Nephron progenitor cell (in vitro differentiated cells): ENCODE measurements at regions not wholly inside any gene's neighbourhood (a gene's known extent, or its start where the extent isn't known, plus 50 kb on each side); places are given as distances from the start of the nearest gene placed in this dataset.

Source experiments
- DNase-seq: peaks from one replicate; pipeline ENCODE4 v3.0.0; 2021
- H3K27ac Mint-ChIP-seq: 2 replicates; pipeline ENCODE4 v1.8.0; 2021; ENCODE audit warnings: mild to moderate bottlenecking, moderate library complexity, mixed read lengths
- H3K27me3 Mint-ChIP-seq: 2 replicates; pipeline ENCODE4 v1.8.0; 2021; ENCODE audit warnings: mild to moderate bottlenecking, low read depth, mixed read lengths; ENCODE audit not compliant: poor library complexity
- H3K36me3 Mint-ChIP-seq: 2 replicates; pipeline ENCODE4 v1.8.0; 2021; ENCODE audit warnings: low read depth, mixed read lengths
- H3K4me1 Mint-ChIP-seq: 2 replicates; pipeline ENCODE4 v1.8.0; 2021; ENCODE audit warnings: mixed read lengths
- H3K4me3 Mint-ChIP-seq: 2 replicates; pipeline ENCODE4 v1.8.0; 2021; ENCODE audit warnings: mild to moderate bottlenecking, moderate library complexity, mixed read lengths
- H3K9me3 Mint-ChIP-seq: 2 replicates; pipeline ENCODE4 v1.8.0; 2021; ENCODE audit warnings: mild to moderate bottlenecking, moderate library complexity, mixed read lengths
- CTCF ChIP-seq: fragments of 200-600 bp; sonication (generic); IDR thresholded peaks from 2 replicates; pipeline ENCODE4 v1.5.0; 2021; ENCODE audit warnings: antibody characterized with exemption

GRCh38 chr3:182697345-182697919 is 95.9 kb upstream of the ATP11B start:
- no peaks in the 10 kb centered on the region for H3K27me3 Mint-ChIP-seq
- no peak for DNase-seq
- H3K4me1 Mint-ChIP-seq, result peaks cover 5% of the 10 kb centered on the region
- H3K9me3 Mint-ChIP-seq, result peaks cover 8% of the 10 kb centered on the region
- TF ChIP-seq CTCF, result no peak
- no peak overlapping the region for H3K4me3 Mint-ChIP-seq
- no peak overlapping the region for H3K27ac Mint-ChIP-seq
- no peaks in the 10 kb centered on the region for H3K36me3 Mint-ChIP-seq

GRCh38 chr3:182698078-182698477 is 95.2 kb upstream of the ATP11B start:
- H3K9me3 Mint-ChIP-seq, result peaks cover 8% of the 10 kb centered on the region
- H3K36me3 Mint-ChIP-seq, result no peaks in the 10 kb centered on the region
- no peak overlapping the region for H3K27ac Mint-ChIP-seq
- no peak overlapping the region for H3K4me3 Mint-ChIP-seq
- H3K27me3 Mint-ChIP-seq, result no peaks in the 10 kb centered on the region
- TF ChIP-seq CTCF, result no peak
- no peak for DNase-seq
- H3K4me1 Mint-ChIP-seq, result peaks cover 5% of the 10 kb centered on the region

GRCh38 chr3:182699550-182700170 is 93.6 kb upstream of the ATP11B start:
- Mint-ChIP-seq H3K27ac (no peak overlapping the region), H3K4me3 (no peak overlapping the region), H3K36me3 (no peaks in the 10 kb centered on the region), H3K9me3 (peaks cover 13% of the 10 kb centered on the region), H3K4me1 (peaks cover 5% of the 10 kb centered on the region), H3K27me3 (no peaks in the 10 kb centered on the region)
- DNase-seq, result no peak
- TF ChIP-seq CTCF, result no peak

GRCh38 chr3:182702216-182702615 is 91.1 kb upstream of the ATP11B start:
- Mint-ChIP-seq H3K4me3 (no peak overlapping the region), H3K9me3 (peaks cover 13% of the 10 kb centered on the region), H3K27ac (no peak overlapping the region), H3K36me3 (no peaks in the 10 kb centered on the region), H3K4me1 (peaks cover 9% of the 10 kb centered on the region), H3K27me3 (no peaks in the 10 kb centered on the region)
- DNase-seq, result no peak
- no peak for TF ChIP-seq CTCF

GRCh38 chr3:182703233-182703632 is 90.1 kb upstream of the ATP11B start:
- DNase-seq, result no peak
- Mint-ChIP-seq H3K27me3 (no peaks in the 10 kb centered on the region), H3K27ac (no peak overlapping the region), H3K4me3 (no peak overlapping the region), H3K36me3 (no peaks in the 10 kb centered on the region), H3K9me3 (peaks cover 13% of the 10 kb centered on the region), H3K4me1 (peaks cover 6% of the 10 kb centered on the region)
- no peak for TF ChIP-seq CTCF

GRCh38 chr3:182704926-182705325 is 88.4 kb upstream of the ATP11B start:
- no peak overlapping the region for H3K27ac Mint-ChIP-seq
- H3K27me3 Mint-ChIP-seq, result peaks cover 4% of the 10 kb centered on the region
- H3K9me3 Mint-ChIP-seq, result peaks cover 13% of the 10 kb centered on the region
- H3K4me3 Mint-ChIP-seq, result no peak overlapping the region
- no peaks in the 10 kb centered on the region for H3K36me3 Mint-ChIP-seq
- H3K4me1 Mint-ChIP-seq, result peaks cover 6% of the 10 kb centered on the region
- DNase-seq, result no peak
- peak; percentile 36 for TF ChIP-seq CTCF
